IMR-90 (cell line): ENCODE measurements at regions not wholly inside any gene's neighbourhood (a gene's known extent, or its start where the extent isn't known, plus 50 kb on each side); places are given as distances from the start of the nearest gene placed in this dataset.

Source experiments
- BHLHE40 ChIP-seq: fragments of 150-350 bp; IDR thresholded peaks from 2 replicates; pipeline ENCODE4 v1.6.1; 2016; ENCODE audit warnings: mild to moderate bottlenecking, low read depth, low read length
- CEBPB ChIP-seq: IDR thresholded peaks from 2 replicates; pipeline ENCODE4 v1.6.1; 2012; ENCODE audit warnings: low read depth, low read length, improper control_type of control experiment
- CHD1 ChIP-seq: IDR thresholded peaks from 2 replicates; pipeline ENCODE4 v1.6.1; 2012; ENCODE audit warnings: low read depth, low read length, improper control_type of control experiment
- CTCF ChIP-seq: conservative IDR thresholded peaks from 2 replicates; pipeline ENCODE4 v1.5.1; 2012; ENCODE audit warnings: mild to moderate bottlenecking, low read depth, low read length, improper control_type of control experiment
- ELK1 ChIP-seq: fragments of 150-350 bp; IDR thresholded peaks from 2 replicates; pipeline ENCODE4 v1.6.1; 2016; ENCODE audit warnings: low read depth, mild to moderate bottlenecking, low read length, moderate library complexity, borderline replicate concordance
- POLR2A ChIP-seq: IDR thresholded peaks from 2 replicates; pipeline ENCODE4 v1.6.1; 2012; ENCODE audit warnings: mild to moderate bottlenecking, low read depth, low read length
- RFX5 ChIP-seq: IDR thresholded peaks from 2 replicates; pipeline ENCODE4 v1.8.0; 2012; ENCODE audit warnings: low read depth, mild to moderate bottlenecking, low read length, moderate library complexity
- SMC3 ChIP-seq: fragments of 150-350 bp; IDR thresholded peaks from 2 replicates; pipeline ENCODE4 v1.6.1; 2016; ENCODE audit warnings: low read depth, mild to moderate bottlenecking, antibody characterized with exemption, low read length, moderate library complexity
- USF2 ChIP-seq: fragments of 150-350 bp; IDR thresholded peaks from 2 replicates; pipeline ENCODE4 v1.6.1; 2017; ENCODE audit warnings: mild to moderate bottlenecking, antibody characterized with exemption, low read length, low read depth

GRCh38 chr16:47983999-47984580 is 171.7 kb downstream of the ABCC12 start:
- TF ChIP-seq ELK1 (no peak), CEBPB (no peak), POLR2A (no peak), CTCF (no peak), USF2 (no peak), RFX5 (no peak), BHLHE40 (no peak), CHD1 (no peak), SMC3 (no peak)
